ENCODE measurements at regions not wholly inside any gene's neighbourhood (a gene's known extent, or its start where the extent isn't known, plus 50 kb on each side); places are given as distances from the start of the nearest gene placed in this dataset.

DNA sequence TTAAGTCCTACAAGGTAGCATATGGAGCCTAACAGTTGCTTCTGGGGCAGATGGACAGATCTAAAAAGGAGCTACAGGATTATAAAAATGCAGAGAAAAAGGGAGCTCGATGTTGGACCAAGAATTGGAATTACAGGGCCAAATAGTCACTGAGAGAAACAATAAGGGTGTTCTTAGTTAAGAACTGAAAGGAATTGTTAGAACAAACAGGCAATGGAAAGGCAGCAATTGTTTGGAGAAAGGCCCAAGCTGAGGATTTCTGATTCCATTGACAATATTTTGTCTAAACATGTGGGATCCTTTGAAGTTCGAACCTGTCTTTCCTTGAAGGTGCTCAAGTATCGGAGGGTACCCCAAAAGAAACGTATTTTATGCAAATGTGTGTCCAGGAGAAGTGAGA, 513.6 kb upstream of the CDH8 start:
- Histone ChIP-seq H3K9me1 (ENCODE audit: control insufficient read depth, extremely low read depth, insufficient read depth, low read length) (no peaks in the 10 kb centered on the region), H2AFZ (ENCODE audit: control insufficient read depth, low read length) (no peak overlapping the region), H3K9ac (ENCODE audit: control insufficient read depth, extremely low read depth, insufficient read depth, low read length) (no peak overlapping the region), H4K20me1 (ENCODE audit: control insufficient read depth, extremely low read depth, insufficient read depth, low read length) (no peaks in the 10 kb centered on the region), H3K27ac (ENCODE audit: control insufficient read depth, insufficient read depth, low read length) (no peak overlapping the region), H3K36me3 (ENCODE audit: control insufficient read depth in 2 of 2, extremely low read depth in 1 of 2, insufficient read depth in 2 of 2, low read length in 2 of 2) (no peaks in the 10 kb centered on the region), H3K4me3 (ENCODE audit: control insufficient read depth in 2 of 3, extremely low read depth in 1 of 3, insufficient read depth in 2 of 3, low read depth in 1 of 3, low read length in 3 of 3) (no peak overlapping the region), H3K9me3 (ENCODE audit: control insufficient read depth, low read depth, low read length) (no peaks in the 10 kb centered on the region), H3K79me2 (ENCODE audit: control insufficient read depth, insufficient read depth, low read length) (no peaks in the 10 kb centered on the region), H3K4me2 (ENCODE audit: control insufficient read depth, extremely low read depth, insufficient read depth, low read depth, low read length) (no peak overlapping the region), H3K4me1 (ENCODE audit: control insufficient read depth, extremely low read depth, insufficient read depth, low read length) (no peaks in the 10 kb centered on the region), H3K27me3 (ENCODE audit: control insufficient read depth, extremely low read depth, insufficient read depth, low read length) (no peaks in the 10 kb centered on the region)
- FAIRE-seq: no peak
- dilution Hi-C loops (cut with MboI; ENCODE audit: extremely low pct_ligation_motif_present, low sequenced_read_pairs): no loop called here
- no peak for TF ChIP-seq EZH2 (IDR thresholded peaks at IDR 0.05; ENCODE audit: low read length)
- TF ChIP-seq, protein P1, sequence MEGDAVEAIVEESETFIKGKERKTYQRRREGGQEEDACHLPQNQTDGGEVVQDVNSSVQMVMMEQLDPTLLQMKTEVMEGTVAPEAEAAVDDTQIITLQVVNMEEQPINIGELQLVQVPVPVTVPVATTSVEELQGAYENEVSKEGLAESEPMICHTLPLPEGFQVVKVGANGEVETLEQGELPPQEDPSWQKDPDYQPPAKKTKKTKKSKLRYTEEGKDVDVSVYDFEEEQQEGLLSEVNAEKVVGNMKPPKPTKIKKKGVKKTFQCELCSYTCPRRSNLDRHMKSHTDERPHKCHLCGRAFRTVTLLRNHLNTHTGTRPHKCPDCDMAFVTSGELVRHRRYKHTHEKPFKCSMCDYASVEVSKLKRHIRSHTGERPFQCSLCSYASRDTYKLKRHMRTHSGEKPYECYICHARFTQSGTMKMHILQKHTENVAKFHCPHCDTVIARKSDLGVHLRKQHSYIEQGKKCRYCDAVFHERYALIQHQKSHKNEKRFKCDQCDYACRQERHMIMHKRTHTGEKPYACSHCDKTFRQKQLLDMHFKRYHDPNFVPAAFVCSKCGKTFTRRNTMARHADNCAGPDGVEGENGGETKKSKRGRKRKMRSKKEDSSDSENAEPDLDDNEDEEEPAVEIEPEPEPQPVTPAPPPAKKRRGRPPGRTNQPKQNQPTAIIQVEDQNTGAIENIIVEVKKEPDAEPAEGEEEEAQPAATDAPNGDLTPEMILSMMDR (optimal IDR thresholded peaks at IDR 0.05 in 1 of 3, IDR thresholded peaks at IDR 0.05 in 1 of 3, conservative IDR thresholded peaks at IDR 0.05 in 1 of 3; ENCODE audit: extremely low read depth in 1 of 3, insufficient read depth in 2 of 3, low read length in 3 of 3): no peak
- DNase-seq (ENCODE audit: low read depth, low spot score): no peak

DNA sequence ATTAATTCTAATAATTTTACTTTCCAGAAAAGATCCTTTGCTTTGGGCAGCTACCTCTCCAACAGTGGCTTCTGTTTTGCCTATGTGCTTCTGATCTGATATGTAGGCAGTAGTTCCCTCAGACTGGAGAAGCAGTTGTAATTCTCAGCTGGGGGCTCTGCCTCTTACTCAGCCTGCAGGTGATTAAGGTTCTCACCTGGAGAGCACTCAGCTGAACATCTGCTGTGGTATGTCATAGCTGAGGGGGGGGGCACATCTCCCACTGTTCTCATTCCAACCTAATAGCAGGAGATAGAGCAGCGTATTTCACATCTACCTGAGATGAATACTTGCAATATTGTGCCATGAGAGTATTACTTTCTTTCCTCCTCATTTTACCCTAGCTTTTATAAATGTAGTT, 511.9 kb upstream of the CDH8 start:
- Histone ChIP-seq H3K9me1 (ENCODE audit: control insufficient read depth, extremely low read depth, insufficient read depth, low read length) (no peaks in the 10 kb centered on the region), H4K20me1 (ENCODE audit: control insufficient read depth, extremely low read depth, insufficient read depth, low read length) (no peaks in the 10 kb centered on the region), H2AFZ (ENCODE audit: control insufficient read depth, low read length) (no peak overlapping the region), H3K27me3 (ENCODE audit: control insufficient read depth, extremely low read depth, insufficient read depth, low read length) (no peaks in the 10 kb centered on the region), H3K9ac (ENCODE audit: control insufficient read depth, extremely low read depth, insufficient read depth, low read length) (no peak overlapping the region), H3K4me2 (ENCODE audit: control insufficient read depth, extremely low read depth, insufficient read depth, low read depth, low read length) (no peak overlapping the region), H3K4me1 (ENCODE audit: control insufficient read depth, extremely low read depth, insufficient read depth, low read length) (no peaks in the 10 kb centered on the region), H3K9me3 (ENCODE audit: control insufficient read depth, low read depth, low read length) (no peaks in the 10 kb centered on the region), H3K4me3 (ENCODE audit: control insufficient read depth in 2 of 3, extremely low read depth in 1 of 3, insufficient read depth in 2 of 3, low read depth in 1 of 3, low read length in 3 of 3) (no peak overlapping the region), H3K27ac (ENCODE audit: control insufficient read depth, insufficient read depth, low read length) (no peak overlapping the region), H3K36me3 (ENCODE audit: control insufficient read depth in 2 of 2, extremely low read depth in 1 of 2, insufficient read depth in 2 of 2, low read length in 2 of 2) (no peaks in the 10 kb centered on the region), H3K79me2 (ENCODE audit: control insufficient read depth, insufficient read depth, low read length) (no peaks in the 10 kb centered on the region)
- TF ChIP-seq, protein P1 (optimal IDR thresholded peaks at IDR 0.05 in 1 of 3, IDR thresholded peaks at IDR 0.05 in 1 of 3, conservative IDR thresholded peaks at IDR 0.05 in 1 of 3; ENCODE audit: extremely low read depth in 1 of 3, insufficient read depth in 2 of 3, low read length in 3 of 3): no peak
- no peak for TF ChIP-seq EZH2 (IDR thresholded peaks at IDR 0.05; ENCODE audit: low read length)
- DNase-seq (ENCODE audit: low read depth, low spot score): no peak
- dilution Hi-C loops (cut with MboI; ENCODE audit: extremely low pct_ligation_motif_present, low sequenced_read_pairs): no loop called here
- no peak for FAIRE-seq

Measured in keratinocyte (primary cell).